Sigmoid colon (tissue), 6 donors: ENCODE measurements at regions not wholly inside any gene's neighbourhood (a gene's known extent, or its start where the extent isn't known, plus 50 kb on each side); places are given as distances from the start of the nearest gene placed in this dataset.
A peak's percentile ranks its signal among the peaks of the same experiment; 100 is the strongest.

Experiments used
- DNase-seq: peaks from one replicate; pipeline ENCODE4 v3.0.0-alpha.2; 2019
- H3K27ac ChIP-seq, 4 donors: fragments of 200-600 bp; sonication (generic); one replicate each; pipeline ENCODE4 v1.5.1; 2016 to 2019; ENCODE audit warnings: mild to moderate bottlenecking in 1 of 4
- H3K27me3 ChIP-seq, 3 donors: fragments of 200-600 bp; sonication (generic); one replicate each; pipeline ENCODE4 v1.5.1; 2019; ENCODE audit warnings: mild to moderate bottlenecking in 1 of 3
- H3K36me3 ChIP-seq, 4 donors: fragments of 200-600 bp; sonication (generic); one replicate each; pipeline ENCODE4 v1.5.1; 2016 to 2019
- H3K4me1 ChIP-seq, 4 donors: fragments of 200-600 bp; sonication (generic); one replicate each; pipeline ENCODE4 v1.5.1; 2017 to 2019
- H3K4me3 ChIP-seq, 4 donors: fragments of 200-600 bp; sonication (generic); one replicate each; pipeline ENCODE4 v1.5.1; 2017 to 2019; ENCODE audit warnings: mild to moderate bottlenecking in 2 of 4, moderate library complexity in 1 of 4
- H3K9me3 ChIP-seq, 4 donors: fragments of 200-600 bp in 3 of 4; sonication (generic) in 3 of 4; one replicate each; pipeline versions ENCODE4 v1.5.1 to v1.6.1; 2013 to 2019
- EP300 ChIP-seq, 4 donors: sonication (generic); formaldehyde crosslinking; IDR thresholded peaks; one replicate each; pipeline ENCODE4 v1.6.1; 2017; ENCODE audit warnings: antibody characterized with exemption in 4 of 4
- POLR2A ChIP-seq, 2 donors: fragments of 450-650 bp; IDR thresholded peaks; one replicate each; pipeline ENCODE4 v1.6.1; 2016; ENCODE audit warnings: antibody characterized with exemption in 2 of 2, mild to moderate bottlenecking in 2 of 2, moderate library complexity in 2 of 2
- POLR2AphosphoS5 ChIP-seq, 4 donors: sonication (generic); formaldehyde crosslinking; IDR thresholded peaks; one replicate each; pipeline ENCODE4 v1.6.1; 2017; ENCODE audit warnings: antibody characterized with exemption in 4 of 4
- WGBS, 2 donors: extraction: QIAGEN DNeasy Blood & Tissue Kit; methylation state at CpG; one replicate each; pipeline ENCODE4 v1.1.7; 2013; 5-methylcytosine and 5-hydroxymethylcytosine counted together
- intact Hi-C: fragments of 100-400 bp; cut with DNase I; formaldehyde crosslinking; loops from one replicate; pipeline ENCODE4 v1.15.1; 2023
- TF ChIP-seq, protein P1 (sequence below), 4 experiments: fragments of 450-650 bp in 3 of 4; fragments of 200-600 bp in 1 of 4; IDR thresholded peaks; one replicate each; pipeline ENCODE4 v1.5.1; 2016 to 2019; ENCODE audit warnings: antibody characterized with exemption in 4 of 4, mild to moderate bottlenecking in 3 of 4, moderate library complexity in 2 of 4
- donor health status: healthy with polysubstance abuse.
- donor health status: healthy.

DNA sequence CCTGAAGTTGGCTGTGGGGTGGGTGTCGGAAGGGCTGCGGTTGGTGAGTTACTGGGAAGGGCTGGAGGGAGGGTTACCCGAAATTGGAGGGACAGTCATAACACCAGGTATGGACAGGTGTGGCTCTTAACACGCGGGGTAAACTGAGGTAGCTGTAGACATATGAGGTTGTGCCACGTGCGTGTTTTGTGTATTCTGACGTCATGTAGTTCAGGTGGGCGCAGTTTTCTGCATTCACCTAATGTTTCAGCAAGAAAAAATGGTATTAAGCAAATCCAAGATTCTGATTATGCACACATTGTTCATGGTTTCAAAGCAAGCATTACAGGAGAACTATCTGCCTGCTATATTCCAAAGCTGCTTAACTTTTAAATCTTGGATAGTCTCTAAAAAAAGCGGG lies 83.5 kb upstream of the GPM6B start:
- intact Hi-C loops: no loop called here
- 92 to 94% methylated on average over 10 of the region's 10 CpGs for WGBS, 2 donors
- no peaks in the 10 kb centered on the region for H3K4me1 ChIP-seq
- H3K27me3 ChIP-seq: no peaks in the 10 kb centered on the region
- no peaks in the 10 kb centered on the region for H3K9me3 ChIP-seq
- peak overlapping the region in 1 of 4 donors; percentile 2 for H3K27ac ChIP-seq
- no peak overlapping the region for H3K4me3 ChIP-seq
- no peak for TF ChIP-seq POLR2AphosphoS5 (IDR thresholded peaks at IDR 0.05)
- TF ChIP-seq POLR2A (IDR thresholded peaks at IDR 0.05): no peak
- no peak for DNase-seq
- H3K36me3 ChIP-seq: no peaks in the 10 kb centered on the region

GRCh38 chrX:13899607-13900006 lies 82.7 kb upstream of the GPM6B start:
- DNase-seq: no peak
- no peaks in the 10 kb centered on the region for H3K4me1 ChIP-seq

GRCh38 chrX:13898603-13899002 lies 81.7 kb upstream of the GPM6B start:
- TF ChIP-seq, protein P1, sequence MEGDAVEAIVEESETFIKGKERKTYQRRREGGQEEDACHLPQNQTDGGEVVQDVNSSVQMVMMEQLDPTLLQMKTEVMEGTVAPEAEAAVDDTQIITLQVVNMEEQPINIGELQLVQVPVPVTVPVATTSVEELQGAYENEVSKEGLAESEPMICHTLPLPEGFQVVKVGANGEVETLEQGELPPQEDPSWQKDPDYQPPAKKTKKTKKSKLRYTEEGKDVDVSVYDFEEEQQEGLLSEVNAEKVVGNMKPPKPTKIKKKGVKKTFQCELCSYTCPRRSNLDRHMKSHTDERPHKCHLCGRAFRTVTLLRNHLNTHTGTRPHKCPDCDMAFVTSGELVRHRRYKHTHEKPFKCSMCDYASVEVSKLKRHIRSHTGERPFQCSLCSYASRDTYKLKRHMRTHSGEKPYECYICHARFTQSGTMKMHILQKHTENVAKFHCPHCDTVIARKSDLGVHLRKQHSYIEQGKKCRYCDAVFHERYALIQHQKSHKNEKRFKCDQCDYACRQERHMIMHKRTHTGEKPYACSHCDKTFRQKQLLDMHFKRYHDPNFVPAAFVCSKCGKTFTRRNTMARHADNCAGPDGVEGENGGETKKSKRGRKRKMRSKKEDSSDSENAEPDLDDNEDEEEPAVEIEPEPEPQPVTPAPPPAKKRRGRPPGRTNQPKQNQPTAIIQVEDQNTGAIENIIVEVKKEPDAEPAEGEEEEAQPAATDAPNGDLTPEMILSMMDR (IDR thresholded peaks at IDR 0.05): no peak
- TF ChIP-seq POLR2AphosphoS5 (IDR thresholded peaks at IDR 0.05) (no peak), EP300 (IDR thresholded peaks at IDR 0.05) (no peak), POLR2A (IDR thresholded peaks at IDR 0.05) (no peak)
- H3K4me3 ChIP-seq: no peak overlapping the region
- DNase-seq: no peak
- H3K27ac ChIP-seq: peak overlapping the region in 1 of 4 donors; percentile 57
- no peaks in the 10 kb centered on the region for H3K36me3 ChIP-seq
- 96 to 97% methylated on average over 4 of the region's 4 CpGs for WGBS, 2 donors
- no peaks in the 10 kb centered on the region for H3K4me1 ChIP-seq
- no peaks in the 10 kb centered on the region for H3K9me3 ChIP-seq
- intact Hi-C loops: loop anchor here (10.0 kb wide), 1 partner anchor 94 kb away; no protein-coding TSS in a partner anchor
- H3K27me3 ChIP-seq: no peaks in the 10 kb centered on the region

More at GRCh38 chrX:13899607-13900006, 82.7 kb upstream of the GPM6B start:
- no peaks in the 10 kb centered on the region for H3K9me3 ChIP-seq
- no peaks in the 10 kb centered on the region for H3K36me3 ChIP-seq
- TF ChIP-seq POLR2A (IDR thresholded peaks at IDR 0.05) (no peak), EP300 (IDR thresholded peaks at IDR 0.05) (no peak), POLR2AphosphoS5 (IDR thresholded peaks at IDR 0.05) (no peak)
- TF ChIP-seq, protein P1 (IDR thresholded peaks at IDR 0.05): no peak
- H3K27ac ChIP-seq: peak overlapping the region in 1 of 4 donors; percentile 57
- intact Hi-C loops: loop anchor here (10.0 kb wide), 1 partner anchor 95 kb away; no protein-coding TSS in a partner anchor
- 79 to 80% methylated on average over 6 of the region's 6 CpGs for WGBS, 2 donors
- H3K27me3 ChIP-seq: no peaks in the 10 kb centered on the region
- H3K4me3 ChIP-seq: no peak overlapping the region

DNA sequence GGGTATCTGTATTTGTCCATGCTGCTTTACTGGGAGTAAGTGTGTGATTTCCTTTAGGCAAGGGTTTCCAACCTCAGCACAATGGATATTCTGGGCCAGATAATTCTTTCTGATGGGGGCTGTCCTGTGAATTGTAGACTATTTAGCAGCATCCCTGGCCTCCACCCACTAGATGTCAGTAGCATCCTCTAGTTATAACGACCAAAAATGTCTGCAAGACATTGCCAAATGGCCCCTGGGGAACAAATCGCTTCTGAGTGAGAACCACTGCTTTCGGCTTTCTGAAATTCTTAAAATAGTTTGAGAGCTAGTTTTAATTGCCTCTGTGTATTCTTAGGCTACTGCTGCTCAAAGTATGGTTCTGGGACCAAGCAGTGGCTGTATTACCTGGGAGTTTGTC lies 81.2 kb upstream of the GPM6B start:
- DNase-seq: no peak
- Histone ChIP-seq H3K36me3 (no peaks in the 10 kb centered on the region), H3K9me3 (no peaks in the 10 kb centered on the region), H3K27me3 (no peaks in the 10 kb centered on the region), H3K4me1 (no peaks in the 10 kb centered on the region), H3K27ac (peak overlapping the region in 1 of 4 donors; percentile 57), H3K4me3 (no peak overlapping the region)
- intact Hi-C loops: loop anchor here (10.0 kb wide), 1 partner anchor 93 kb away; no protein-coding TSS in a partner anchor
- no peak for TF ChIP-seq POLR2AphosphoS5 (IDR thresholded peaks at IDR 0.05)
- TF ChIP-seq EP300 (IDR thresholded peaks at IDR 0.05): no peak
- TF ChIP-seq, protein P1 (IDR thresholded peaks at IDR 0.05): no peak
- no peak for TF ChIP-seq POLR2A (IDR thresholded peaks at IDR 0.05)
- 70 to 80% methylated on average over 3 of the region's 3 CpGs for WGBS, 2 donors

DNA sequence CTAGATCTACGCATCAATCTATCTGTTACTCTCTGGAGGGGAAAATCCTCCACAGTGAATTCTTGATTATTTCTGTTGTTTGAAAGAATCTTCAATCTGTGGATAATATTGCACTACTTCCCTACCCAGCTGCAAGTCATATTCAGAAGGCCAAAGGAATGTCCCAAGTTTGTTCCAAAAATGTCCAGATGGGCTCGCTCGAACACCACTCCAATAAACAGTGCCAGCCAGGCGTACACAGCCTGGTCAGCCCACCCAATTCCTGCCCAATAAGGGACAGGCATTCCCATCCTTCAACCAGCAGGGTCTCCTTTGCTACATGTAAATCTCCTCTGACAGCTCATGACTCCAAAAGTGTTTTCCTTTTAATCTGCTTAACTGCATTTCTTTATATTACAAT lies 80.7 kb upstream of the GPM6B start:
- TF ChIP-seq POLR2A (IDR thresholded peaks at IDR 0.05): no peak
- TF ChIP-seq, protein P1 (IDR thresholded peaks at IDR 0.05): no peak
- no peak for TF ChIP-seq EP300 (IDR thresholded peaks at IDR 0.05)
- no peak for TF ChIP-seq POLR2AphosphoS5 (IDR thresholded peaks at IDR 0.05)
- Histone ChIP-seq H3K36me3 (no peaks in the 10 kb centered on the region), H3K9me3 (no peaks in the 10 kb centered on the region), H3K27me3 (no peaks in the 10 kb centered on the region), H3K4me1 (no peaks in the 10 kb centered on the region), H3K4me3 (no peak overlapping the region), H3K27ac (peak overlapping the region in 1 of 4 donors; percentile 57)
- no peak for DNase-seq
- 80 to 87% methylated on average over 4 of the region's 4 CpGs for WGBS, 2 donors
- intact Hi-C loops: loop anchor here (10.0 kb wide), 1 partner anchor 93 kb away; no protein-coding TSS in a partner anchor
